Kidney capillary endothelial cell (primary cell): ENCODE measurements at regions not wholly inside any gene's neighbourhood (a gene's known extent, or its start where the extent isn't known, plus 50 kb on each side); places are given as distances from the start of the nearest gene placed in this dataset.

Experiments used
- DNase-seq: peaks from one replicate; pipeline ENCODE4 v3.0.0-alpha.2; 2018; ENCODE audit warnings: low spot score

GRCh38 chr3:87041191-87041590 is 50.2 kb upstream of the VGLL3 start:
- DNase-seq: no peak
